Lung (tissue), 11 donors: ENCODE measurements at regions not wholly inside any gene's neighbourhood (a gene's known extent, or its start where the extent isn't known, plus 50 kb on each side); places are given as distances from the start of the nearest gene placed in this dataset.

Experiments used
- ATAC-seq: fragments of 200-7000 bp; cut with Tn5 transposase; one replicate; pipeline ENCODE4 v1.9.1; 2020; ENCODE audit warnings: moderate number of reproducible peaks; ENCODE audit not compliant: insufficient read depth, low FRiP score
- DNase-seq, 3 donors: peaks; one replicate each; pipeline ENCODE4 v3.0.0-alpha.2; 2013 to 2017
- H3K27ac ChIP-seq, 2 donors: one replicate each; pipeline ENCODE4 v1.5.1; 2013; ENCODE audit warnings: mild to moderate bottlenecking in 2 of 2, moderate library complexity in 2 of 2, control low read depth in 1 of 2, inconsistent platforms in 1 of 2, low read depth in 1 of 2, low read length in 1 of 2
- H3K27me3 ChIP-seq, 3 donors: one replicate each; pipeline ENCODE4 v1.5.1; 2013; ENCODE audit warnings: low read length in 2 of 3; ENCODE audit not compliant: control insufficient read depth in 3 of 3, insufficient read depth in 3 of 3
- H3K36me3 ChIP-seq, 4 donors: one replicate each; pipeline ENCODE4 v1.5.1; 2013; ENCODE audit warnings: low read length in 4 of 4, mild to moderate bottlenecking in 1 of 4, moderate library complexity in 1 of 4; ENCODE audit not compliant: control insufficient read depth in 4 of 4, insufficient read depth in 4 of 4
- H3K4me1 ChIP-seq, 5 donors: one replicate each; pipeline ENCODE4 v1.5.1; 2013; ENCODE audit warnings: low read length in 5 of 5, mild to moderate bottlenecking in 2 of 5, moderate library complexity in 1 of 5; ENCODE audit not compliant: control insufficient read depth in 5 of 5, insufficient read depth in 5 of 5
- H3K4me3 ChIP-seq: one replicate; pipeline ENCODE4 v1.5.1; 2013; ENCODE audit warnings: mild to moderate bottlenecking, control low read depth, moderate library complexity
- H3K9ac ChIP-seq, 2 donors: one replicate each; pipeline ENCODE4 v1.5.1; 2013; ENCODE audit warnings: low read length in 2 of 2, control low read depth in 1 of 2; ENCODE audit not compliant: insufficient read depth in 1 of 2
- H3K9me3 ChIP-seq, 4 donors: one replicate each; pipeline ENCODE4 v1.5.1; 2013; ENCODE audit warnings: low read length in 3 of 4, mild to moderate bottlenecking in 1 of 4, moderate library complexity in 1 of 4; ENCODE audit not compliant: control insufficient read depth in 4 of 4, insufficient read depth in 3 of 4
- CTCF ChIP-seq: IDR thresholded peaks from 2 replicates; pipeline ENCODE4 v1.5.1; 2012; ENCODE audit warnings: mild to moderate bottlenecking; ENCODE audit errors: control extremely low read depth, extremely low read depth
- WGBS, 2 donors: extraction: QIAGEN DNeasy Blood & Tissue Kit; methylation state at CpG; one replicate each; pipeline ENCODE4 v1.1.7; 2013; 5-methylcytosine and 5-hydroxymethylcytosine counted together
- donor health status: control.
- donor health status: control.
- donor health status: Bipolar disorder and iron deficiency.
- donor health status: healthy.
- donor health status: DM: yes; HTN: yes; CAD: no.

GRCh38 chr1:220971221-220971620, 92.0 kb downstream of the HLX start:
- no peaks in the 10 kb centered on the region for H3K36me3 ChIP-seq
- ATAC-seq (no peak), DNase-seq (no peak)
- H3K9me3 ChIP-seq, result no peaks in the 10 kb centered on the region
- 90 to 95% methylated on average over 5 of the region's 5 CpGs for WGBS, 2 donors
- H3K4me3 ChIP-seq, result no peak overlapping the region
- no peak for TF ChIP-seq CTCF
- peaks cover 0 to 10% (median 0%) of the 10 kb centered on the region in 5 donors for H3K4me1 ChIP-seq
- no peak overlapping the region for H3K27ac ChIP-seq
- no peak overlapping the region for H3K9ac ChIP-seq
- H3K27me3 ChIP-seq, result no peaks in the 10 kb centered on the region

- H3K4me1 ChIP-seq, result no peaks in the 10 kb centered on the region
- 63 to 71% methylated on average over 1 of the region's 1 CpG for WGBS, 2 donors
- no peak overlapping the region for H3K9ac ChIP-seq
- ATAC-seq, result no peak
- DNase-seq, result no peak
- H3K4me3 ChIP-seq, result no peak overlapping the region
- no peaks in the 10 kb centered on the region for H3K36me3 ChIP-seq
- TF ChIP-seq CTCF, result no peak
- H3K27ac ChIP-seq, result no peak overlapping the region
- H3K27me3 ChIP-seq, result no peaks in the 10 kb centered on the region
- no peaks in the 10 kb centered on the region for H3K9me3 ChIP-seq
These were observed 95.2 kb downstream of the HLX start for GRCh38 chr1:220974431-220974830.

DNA sequence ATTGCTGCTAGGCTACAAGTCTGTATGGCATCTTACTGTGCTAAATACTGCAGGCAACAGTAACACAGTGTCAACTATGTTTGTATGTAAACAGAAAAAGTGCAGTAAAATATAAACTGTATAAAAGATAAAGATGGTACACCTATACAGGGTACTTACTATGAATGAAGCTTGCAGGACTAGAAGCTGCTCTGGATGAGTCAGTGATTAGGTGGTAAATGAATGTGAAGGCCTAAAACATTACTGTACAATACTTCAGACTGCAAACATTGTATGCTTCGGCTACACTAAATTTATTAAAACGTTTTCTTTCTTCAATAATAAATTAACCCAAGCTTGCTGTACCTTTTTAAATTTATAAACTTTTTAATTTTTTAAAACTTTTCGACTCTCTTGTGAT, 97.1 kb downstream of the HLX start:
- no peaks in the 10 kb centered on the region for H3K36me3 ChIP-seq
- no peak overlapping the region for H3K27ac ChIP-seq
- no peaks in the 10 kb centered on the region for H3K9me3 ChIP-seq
- H3K4me3 ChIP-seq, result no peak overlapping the region
- no peak for DNase-seq
- no peak for ATAC-seq
- H3K9ac ChIP-seq, result no peak overlapping the region
- H3K4me1 ChIP-seq, result no peaks in the 10 kb centered on the region
- no peak for TF ChIP-seq CTCF
- H3K27me3 ChIP-seq, result no peaks in the 10 kb centered on the region
- 46 to 56% methylated on average over 3 of the region's 3 CpGs for WGBS, 2 donors

DNA sequence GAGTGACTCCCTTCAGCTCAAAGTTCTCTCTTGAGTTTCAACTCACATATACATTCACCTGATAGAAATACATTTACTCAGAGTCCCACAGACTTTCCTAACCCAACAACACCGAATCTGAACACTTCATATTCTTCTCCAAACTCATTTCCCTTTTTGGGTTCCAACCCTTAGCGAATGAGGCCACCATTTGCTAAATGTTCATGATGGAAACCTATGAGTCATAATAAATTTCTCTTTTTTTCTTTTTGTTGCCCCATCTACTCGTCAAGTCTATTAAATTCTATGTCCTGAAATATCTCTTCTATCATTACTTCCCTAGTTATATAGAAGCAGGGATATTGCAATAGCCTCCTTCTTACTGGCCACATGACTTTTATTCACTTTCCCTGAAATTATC, 100.1 kb downstream of the HLX start:
- peaks cover 0 to 4% (median 0%) of the 10 kb centered on the region in 5 donors for H3K4me1 ChIP-seq
- no peak overlapping the region for H3K27ac ChIP-seq
- ATAC-seq, result no peak
- no peak overlapping the region for H3K9ac ChIP-seq
- H3K9me3 ChIP-seq, result no peaks in the 10 kb centered on the region
- 74 to 81% methylated on average over 3 of the region's 3 CpGs for WGBS, 2 donors
- DNase-seq, result no peak
- TF ChIP-seq CTCF, result no peak
- no peaks in the 10 kb centered on the region for H3K27me3 ChIP-seq
- no peak overlapping the region for H3K4me3 ChIP-seq
- H3K36me3 ChIP-seq, result no peaks in the 10 kb centered on the region
